Uterus (tissue), 3 donors: ENCODE measurements at regions not wholly inside any gene's neighbourhood (a gene's known extent, or its start where the extent isn't known, plus 50 kb on each side); places are given as distances from the start of the nearest gene placed in this dataset.
"Not testable (repeated sequence)": the region's sequence is repeated elsewhere in the genome, so short reads cannot be mapped to it uniquely, and the experiment has no call there.

Experiments used
- DNase-seq, 2 donors: peaks; one replicate each; pipeline ENCODE4 v3.0.0-alpha.2; 2019 to 2020
- H3K27ac ChIP-seq, 2 donors: fragments of 200-600 bp; sonication (generic); 1 replicate in 1 of 2; 2 replicates in 1 of 2; pipeline ENCODE4 v1.5.1; 2016 to 2018
- H3K27me3 ChIP-seq, 2 donors: fragments of 200-600 bp; sonication (generic); one replicate each; pipeline ENCODE4 v1.5.1; 2018 to 2019; ENCODE audit warnings: control low read depth in 1 of 2
- H3K36me3 ChIP-seq, 2 donors: fragments of 200-600 bp; sonication (generic); one replicate each; pipeline ENCODE4 v1.5.1; 2019; ENCODE audit warnings: control low read depth in 1 of 2
- H3K4me1 ChIP-seq, 2 donors: fragments of 200-600 bp; sonication (generic); one replicate each; pipeline ENCODE4 v1.5.1; 2018 to 2019; ENCODE audit warnings: control low read depth in 1 of 2
- H3K4me3 ChIP-seq, 2 donors: fragments of 200-600 bp; sonication (generic); 1 replicate in 1 of 2; 2 replicates in 1 of 2; pipeline ENCODE4 v1.5.1; 2018 to 2019; ENCODE audit warnings: mild to moderate bottlenecking in 1 of 2
- H3K9me3 ChIP-seq, 2 donors: fragments of 200-600 bp; sonication (generic); one replicate each; pipeline ENCODE4 v1.5.1; 2019; ENCODE audit warnings: control low read depth in 1 of 2
- POLR2A ChIP-seq, 2 donors: fragments of 450-650 bp; IDR thresholded peaks; one replicate each; pipeline ENCODE4 v1.6.1; 2016; ENCODE audit warnings: antibody characterized with exemption in 2 of 2, mild to moderate bottlenecking in 1 of 2, moderate library complexity in 1 of 2
- intact Hi-C: fragments of 100-400 bp; cut with DNase I; formaldehyde crosslinking; loops from one replicate; pipeline ENCODE4 v1.15.1; 2023; ENCODE audit warnings: low total_unique reads
- TF ChIP-seq, protein P1 (sequence below), 4 experiments: fragments of 200-600 bp in 2 of 4; fragments of 450-650 bp in 2 of 4; sonication (generic) in 2 of 4; IDR thresholded peaks; one replicate each; pipeline ENCODE4 v1.5.1; 2016 to 2019; ENCODE audit warnings: antibody characterized with exemption in 4 of 4, mild to moderate bottlenecking in 2 of 4, moderate library complexity in 1 of 4
- donor health status: DM: yes; HTN: yes; CAD: no.

DNA sequence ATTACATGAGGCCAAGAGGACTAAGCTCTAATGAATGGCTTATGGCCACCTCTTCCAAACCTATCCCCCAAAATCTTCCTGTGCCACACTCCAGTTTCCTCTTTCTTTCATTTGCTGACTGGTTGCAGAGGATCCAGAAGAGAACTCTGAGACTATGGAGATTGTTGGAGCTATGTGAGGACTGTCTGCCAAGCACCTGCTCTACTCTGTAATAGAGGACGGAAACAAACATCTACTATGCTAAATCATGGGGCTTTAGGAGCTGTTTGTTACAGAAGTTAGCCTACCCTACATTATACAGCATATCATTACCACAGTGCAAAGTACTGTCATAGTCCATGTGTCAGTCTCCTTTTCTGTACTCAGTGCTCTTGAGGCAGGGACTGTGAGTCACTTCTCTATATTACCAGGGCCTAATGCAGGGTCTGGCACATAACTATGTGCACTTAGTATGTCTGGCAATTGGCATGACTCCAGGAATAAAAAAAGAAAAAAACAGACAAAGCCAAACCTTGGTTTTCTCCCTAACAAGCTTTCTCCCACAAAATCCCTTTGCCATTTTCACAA, 95.1 kb downstream of the RPAP3 start:
- Histone ChIP-seq H3K4me1 (no peaks in the 10 kb centered on the region), H3K27ac (no peak overlapping the region), H3K9me3 (no peaks in the 10 kb centered on the region), H3K27me3 (no peaks in the 10 kb centered on the region), H3K4me3 (no peak overlapping the region), H3K36me3 (no peaks in the 10 kb centered on the region)
- TF ChIP-seq POLR2A (IDR thresholded peaks at IDR 0.05): no peak
- TF ChIP-seq, protein P1, sequence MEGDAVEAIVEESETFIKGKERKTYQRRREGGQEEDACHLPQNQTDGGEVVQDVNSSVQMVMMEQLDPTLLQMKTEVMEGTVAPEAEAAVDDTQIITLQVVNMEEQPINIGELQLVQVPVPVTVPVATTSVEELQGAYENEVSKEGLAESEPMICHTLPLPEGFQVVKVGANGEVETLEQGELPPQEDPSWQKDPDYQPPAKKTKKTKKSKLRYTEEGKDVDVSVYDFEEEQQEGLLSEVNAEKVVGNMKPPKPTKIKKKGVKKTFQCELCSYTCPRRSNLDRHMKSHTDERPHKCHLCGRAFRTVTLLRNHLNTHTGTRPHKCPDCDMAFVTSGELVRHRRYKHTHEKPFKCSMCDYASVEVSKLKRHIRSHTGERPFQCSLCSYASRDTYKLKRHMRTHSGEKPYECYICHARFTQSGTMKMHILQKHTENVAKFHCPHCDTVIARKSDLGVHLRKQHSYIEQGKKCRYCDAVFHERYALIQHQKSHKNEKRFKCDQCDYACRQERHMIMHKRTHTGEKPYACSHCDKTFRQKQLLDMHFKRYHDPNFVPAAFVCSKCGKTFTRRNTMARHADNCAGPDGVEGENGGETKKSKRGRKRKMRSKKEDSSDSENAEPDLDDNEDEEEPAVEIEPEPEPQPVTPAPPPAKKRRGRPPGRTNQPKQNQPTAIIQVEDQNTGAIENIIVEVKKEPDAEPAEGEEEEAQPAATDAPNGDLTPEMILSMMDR (IDR thresholded peaks at IDR 0.05): no peak
- intact Hi-C loops: no loop called here
- DNase-seq: no peak

DNA sequence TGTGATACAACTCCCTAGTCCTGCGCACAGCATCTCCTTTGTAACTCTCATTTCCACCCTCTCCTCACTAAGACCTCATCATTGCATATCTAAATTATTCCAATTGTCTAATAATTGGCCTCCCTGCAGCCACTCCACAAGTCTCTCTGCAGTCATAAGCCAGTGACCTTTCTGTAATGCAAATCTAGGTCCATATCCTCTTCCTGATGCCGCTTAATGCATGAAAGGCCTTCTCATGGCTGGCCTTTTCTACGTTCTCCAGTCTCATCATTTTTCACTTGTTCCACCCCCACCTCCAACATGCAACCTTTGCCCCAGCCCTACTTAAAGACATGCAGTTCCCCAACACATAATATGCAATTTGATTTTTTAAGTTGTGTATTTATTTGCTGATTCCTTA, 96.0 kb downstream of the RPAP3 start:
- Histone ChIP-seq H3K36me3 (no peaks in the 10 kb centered on the region), H3K27ac (no peak overlapping the region), H3K4me3 (no peak overlapping the region), H3K4me1 (no peaks in the 10 kb centered on the region), H3K9me3 (no peaks in the 10 kb centered on the region), H3K27me3 (no peaks in the 10 kb centered on the region)
- intact Hi-C loops: no loop called here
- DNase-seq: no peak
- TF ChIP-seq, protein P1 (IDR thresholded peaks at IDR 0.05): no peak
- TF ChIP-seq POLR2A (IDR thresholded peaks at IDR 0.05): no peak

DNA sequence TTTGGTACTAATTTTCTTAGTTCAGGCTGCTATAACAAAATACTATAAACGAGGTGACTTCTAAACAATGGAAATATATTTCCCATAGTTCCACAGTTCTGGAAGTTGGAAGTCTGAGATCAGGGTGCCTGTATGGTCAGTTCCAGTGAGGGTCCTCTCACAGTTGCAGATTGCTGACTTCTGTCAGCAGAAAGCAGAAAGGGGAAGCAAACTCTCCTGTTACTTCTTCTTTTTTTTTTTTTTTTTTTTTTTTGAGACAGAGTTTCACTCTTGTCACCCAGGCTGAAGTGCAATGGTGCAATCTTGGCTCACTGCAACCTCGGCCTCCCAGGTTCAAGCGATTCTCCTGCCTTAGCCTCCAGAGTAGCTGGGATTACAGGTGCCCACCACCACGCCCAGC, 97.2 kb downstream of the RPAP3 start:
- H3K4me1 ChIP-seq, H3K36me3 ChIP-seq, H3K9me3 ChIP-seq, H3K27me3 ChIP-seq, DNase-seq, intact Hi-C loops, H3K4me3 ChIP-seq, H3K27ac ChIP-seq: not testable (repeated sequence)

DNA sequence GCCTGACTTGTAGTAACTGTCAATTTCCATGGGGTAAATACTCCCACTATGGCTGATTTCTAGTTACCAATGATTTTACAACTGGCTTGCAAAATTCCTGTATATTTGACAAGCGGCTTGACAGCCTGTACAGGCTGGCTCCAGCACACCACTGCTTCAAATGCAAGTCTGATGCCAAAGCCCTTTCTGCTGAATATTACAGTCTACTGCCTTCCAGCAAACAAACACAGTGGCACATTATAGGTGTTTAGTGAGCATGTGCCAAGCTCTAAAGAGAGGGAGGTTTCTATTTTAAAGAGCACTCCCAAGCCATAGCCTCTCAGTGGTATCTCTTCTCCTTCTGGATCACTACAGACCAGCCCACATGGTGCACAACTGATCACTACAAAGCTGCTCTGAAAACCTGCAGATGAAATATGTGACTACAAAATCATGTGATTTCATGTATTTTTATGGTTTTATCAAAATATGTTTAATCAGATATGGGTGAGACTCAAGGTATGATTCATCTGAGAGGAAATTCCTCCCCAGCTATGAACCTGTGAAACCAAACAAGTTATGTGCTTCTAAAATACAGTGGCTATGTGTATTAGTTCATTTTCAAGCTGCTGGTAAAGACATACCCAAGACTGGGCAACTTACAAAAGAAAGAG, 101.5 kb downstream of the RPAP3 start:
- TF ChIP-seq, protein P1 (IDR thresholded peaks at IDR 0.05): no peak
- no peak for TF ChIP-seq POLR2A (IDR thresholded peaks at IDR 0.05)
- Histone ChIP-seq H3K27ac (no peak overlapping the region), H3K9me3 (no peaks in the 10 kb centered on the region), H3K27me3 (no peaks in the 10 kb centered on the region), H3K4me1 (no peaks in the 10 kb centered on the region), H3K36me3 (no peaks in the 10 kb centered on the region), H3K4me3 (no peak overlapping the region)
- intact Hi-C loops: no loop called here
- DNase-seq: no peak

DNA sequence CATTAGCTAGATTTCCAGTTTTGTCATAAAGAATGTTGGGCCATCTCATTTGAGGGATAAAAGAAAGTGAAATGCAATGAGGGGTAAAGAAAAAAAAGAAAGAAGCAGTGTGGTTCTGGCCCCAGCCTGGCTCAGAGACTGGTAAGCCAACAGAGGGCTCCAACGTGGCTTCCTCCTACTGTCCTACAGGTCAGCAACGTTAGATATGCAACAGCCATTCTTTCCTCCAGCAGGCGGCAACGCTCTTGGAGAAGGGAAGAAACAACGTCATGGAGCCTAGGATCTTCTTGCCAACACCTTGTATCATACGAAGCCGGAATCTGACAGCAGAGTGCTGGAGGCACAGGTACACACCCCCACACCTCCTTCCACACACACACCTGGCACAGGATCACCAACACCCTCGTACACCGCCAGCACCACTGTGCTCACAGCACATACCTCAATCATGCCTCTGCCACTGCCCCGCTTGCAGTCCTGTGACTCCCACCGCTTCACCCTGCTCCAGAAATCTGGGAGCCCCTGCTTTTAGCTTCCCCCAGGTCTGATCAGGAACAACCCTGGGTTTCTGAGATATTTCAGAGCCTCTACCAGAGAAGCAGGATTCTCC, 102.8 kb downstream of the RPAP3 start:
- Histone ChIP-seq H3K4me1 (no peaks in the 10 kb centered on the region), H3K9me3 (no peaks in the 10 kb centered on the region), H3K27me3 (no peaks in the 10 kb centered on the region), H3K36me3 (no peaks in the 10 kb centered on the region), H3K4me3 (no peak overlapping the region), H3K27ac (no peak overlapping the region)
- intact Hi-C loops: no loop called here
- no peak for TF ChIP-seq POLR2A (IDR thresholded peaks at IDR 0.05)
- TF ChIP-seq, protein P1 (IDR thresholded peaks at IDR 0.05): no peak
- DNase-seq: no peak
